Adrenal gland (tissue), 9 donors: ENCODE measurements at regions not wholly inside any gene's neighbourhood (a gene's known extent, or its start where the extent isn't known, plus 50 kb on each side); places are given as distances from the start of the nearest gene placed in this dataset.

ENCODE experiments used
- DNase-seq, 7 donors: peaks; one replicate each; pipeline ENCODE4 v3.0.0-alpha.2; 2019 to 2020
- H3K27ac ChIP-seq, 5 donors: fragments of 200-600 bp; sonication (generic) in 4 of 5; 1 replicate in 3 of 5; 2 replicates in 2 of 5; pipeline versions ENCODE4 v1.5.1 to v1.8.0; 2016 to 2020; ENCODE audit warnings: mild to moderate bottlenecking in 1 of 5
- H3K27me3 ChIP-seq: fragments of 200-600 bp; 2 replicates; pipeline ENCODE4 v1.8.0; 2021
- H3K36me3 ChIP-seq, 2 donors: fragments of 200-600 bp; replicated peaks in 1 of 2; 1 replicate in 1 of 2; 2 replicates in 1 of 2; pipeline versions ENCODE4 v1.5.1 to v1.8.0; 2018 to 2022
- H3K4me1 ChIP-seq, 2 donors: fragments of 200-600 bp; replicated peaks in 1 of 2; 1 replicate in 1 of 2; 2 replicates in 1 of 2; pipeline versions ENCODE4 v1.5.1 to v1.8.0; 2018 to 2021
- H3K4me3 ChIP-seq, 4 donors: fragments of 200-600 bp; sonication (generic) in 3 of 4; one replicate each; pipeline ENCODE4 v1.5.1; 2016 to 2018
- H3K9me3 ChIP-seq, 3 donors: fragments of 200-600 bp; sonication (generic) in 1 of 3; replicated peaks in 1 of 3; 1 replicate in 2 of 3; 2 replicates in 1 of 3; pipeline versions ENCODE4 v1.5.1 to v1.8.0; 2016 to 2021
- CTCF ChIP-seq, 6 experiments: fragments of 450-650 bp in 4 of 6; fragments of 200-600 bp in 2 of 6; sonication (generic) in 1 of 6; IDR thresholded peaks; 1 replicate in 5 of 6; 2 replicates in 1 of 6; pipeline versions ENCODE4 v1.5.1 to v1.8.0; 2016 to 2021; ENCODE audit warnings: antibody characterized with exemption in 6 of 6, mild to moderate bottlenecking in 2 of 6, moderate library complexity in 1 of 6
- POLR2A ChIP-seq, 2 donors: fragments of 450-650 bp; IDR thresholded peaks; one replicate each; pipeline ENCODE4 v1.6.1; 2017; ENCODE audit warnings: antibody characterized with exemption in 2 of 2, mild to moderate bottlenecking in 2 of 2, moderate library complexity in 1 of 2
- WGBS, 4 donors: extraction: QIAGEN DNeasy Blood & Tissue Kit in 2 of 4; methylation state at CpG; one replicate each; pipeline versions ENCODE4 v1.1.5 to v1.1.7; 2013 to 2017; 5-methylcytosine and 5-hydroxymethylcytosine counted together
- intact Hi-C, 2 donors: fragments of 100-400 bp; cut with DNase I; formaldehyde crosslinking; loops; one replicate each; pipeline versions ENCODE4 v1.14.1 to v1.15.0; 2022 to 2023
- donor health status: healthy with polysubstance abuse.
- donor health status: Bipolar disorder and iron deficiency.
- donor health status: DM: yes; HTN: yes; CAD: no.
- donor health status: DM: no; HTN: no; CAD: no.
- donor health status: DM: no; HTN: no; CAD: no.

- Histone ChIP-seq H3K4me3 (no peak overlapping the region), H3K4me1 (no peaks in the 10 kb centered on the region), H3K27me3 (no peaks in the 10 kb centered on the region), H3K27ac (no peak overlapping the region), H3K9me3 (no peaks in the 10 kb centered on the region), H3K36me3 (no peaks in the 10 kb centered on the region)
- intact Hi-C loops: no loop called here
- TF ChIP-seq CTCF (IDR thresholded peaks at IDR 0.05): peak; percentile 61 to 89 (median 70)
- no peak for TF ChIP-seq POLR2A (IDR thresholded peaks at IDR 0.05)
- WGBS, 4 donors: 18 to 25% (median 22%) methylated on average over 9 of the region's 9 CpGs
- peak; percentile 64 to 80 (median 69) for DNase-seq
Measured at GRCh38 chr1:58162952-58163550, 383.5 kb downstream of the OMA1 start.

- no peak for TF ChIP-seq POLR2A (IDR thresholded peaks at IDR 0.05)
- no peak for TF ChIP-seq CTCF (IDR thresholded peaks at IDR 0.05)
- no peaks in the 10 kb centered on the region for H3K9me3 ChIP-seq
- 89 to 92% (median 91%) methylated on average over 3 of the region's 3 CpGs for WGBS, 4 donors
- no peaks in the 10 kb centered on the region for H3K27me3 ChIP-seq
- no peak overlapping the region for H3K4me3 ChIP-seq
- intact Hi-C loops: no loop called here
- DNase-seq: no peak
- no peak overlapping the region for H3K27ac ChIP-seq
- no peaks in the 10 kb centered on the region for H3K4me1 ChIP-seq
- no peaks in the 10 kb centered on the region for H3K36me3 ChIP-seq
Measured at GRCh38 chr1:58159434-58159830, 387.1 kb downstream of the OMA1 start.

- Histone ChIP-seq H3K27ac (no peak overlapping the region), H3K4me1 (no peaks in the 10 kb centered on the region), H3K9me3 (no peaks in the 10 kb centered on the region), H3K36me3 (no peaks in the 10 kb centered on the region), H3K27me3 (no peaks in the 10 kb centered on the region), H3K4me3 (no peak overlapping the region)
- intact Hi-C loops: no loop called here
- no peak for TF ChIP-seq POLR2A (IDR thresholded peaks at IDR 0.05)
- 58 to 69% (median 64%) methylated on average over 11 of the region's 11 CpGs for WGBS, 4 donors
- DNase-seq: no peak
Measured at GRCh38 chr1:58158506-58159433, 387.8 kb downstream of the OMA1 start.

GRCh38 chr1:58158016-58158415, 388.5 kb downstream of the OMA1 start:
- no peak overlapping the region for H3K4me3 ChIP-seq
- intact Hi-C loops: no loop called here
- no peaks in the 10 kb centered on the region for H3K36me3 ChIP-seq
- TF ChIP-seq CTCF (IDR thresholded peaks at IDR 0.05) (no peak), POLR2A (IDR thresholded peaks at IDR 0.05) (no peak)
- H3K4me1 ChIP-seq: no peaks in the 10 kb centered on the region
- no peak for DNase-seq
- H3K9me3 ChIP-seq: no peaks in the 10 kb centered on the region
- no peaks in the 10 kb centered on the region for H3K27me3 ChIP-seq
- no peak overlapping the region for H3K27ac ChIP-seq
